Stimulated activated CD4-positive, alpha-beta T cell treated with anti-CD3 and anti-CD28 coated beads, Interleukin-1b, Interleukin-23, amount 100 ng/mL, for 4 hours (primary cell): ENCODE measurements at regions not wholly inside any gene's neighbourhood (a gene's known extent, or its start where the extent isn't known, plus 50 kb on each side); places are given as distances from the start of the nearest gene placed in this dataset.
A peak's percentile ranks its signal among the peaks of the same experiment; 100 is the strongest.

Source experiments
- DNase-seq, 2 donors: peaks; one replicate each; pipeline ENCODE4 v3.0.0-alpha.2; 2020; ENCODE audit warnings: low read depth in 2 of 2

DNA sequence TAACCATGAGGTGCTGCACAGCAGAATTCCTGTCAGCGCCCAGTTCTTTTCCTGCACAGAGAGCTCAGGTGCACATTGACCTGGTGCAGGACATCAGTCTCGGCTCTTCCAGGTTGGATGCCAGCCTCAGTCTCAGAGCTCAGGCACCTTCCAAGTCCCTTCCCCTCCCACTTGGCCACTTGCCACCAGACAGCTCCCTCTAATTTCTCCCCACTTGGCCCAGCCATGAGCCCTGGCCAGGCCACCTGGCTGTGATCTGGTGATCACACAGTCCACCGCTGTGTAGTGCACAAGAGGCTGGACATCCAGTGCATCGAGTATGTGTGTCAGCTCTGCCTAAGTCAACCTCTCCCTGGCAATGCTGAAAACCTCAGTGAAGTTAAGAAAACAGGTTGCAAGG is 336.6 kb upstream of the MYT1L start:
- DNase-seq: no peak

DNA sequence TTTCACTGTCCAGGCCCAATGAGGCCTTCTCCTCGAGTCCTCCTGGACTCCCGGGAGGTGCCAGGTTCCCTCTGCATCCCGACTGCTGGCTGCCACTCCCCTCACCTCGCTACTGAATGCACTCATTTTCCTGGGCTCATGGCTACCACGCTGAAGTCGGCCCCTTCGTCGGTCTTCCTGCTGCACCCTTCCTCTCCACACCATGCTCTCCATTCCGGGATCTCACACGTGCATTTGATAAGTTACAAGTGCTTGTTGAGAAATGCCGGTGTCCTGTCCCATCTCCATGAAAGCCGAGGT is 334.7 kb upstream of the MYT1L start:
- no peak for DNase-seq

- no peak for DNase-seq
Measured at GRCh38 chr2:2664989-2665833, 334.1 kb upstream of the MYT1L start.

- no peak for DNase-seq
Measured at GRCh38 chr2:2663401-2664036, 332.4 kb upstream of the MYT1L start.

DNA sequence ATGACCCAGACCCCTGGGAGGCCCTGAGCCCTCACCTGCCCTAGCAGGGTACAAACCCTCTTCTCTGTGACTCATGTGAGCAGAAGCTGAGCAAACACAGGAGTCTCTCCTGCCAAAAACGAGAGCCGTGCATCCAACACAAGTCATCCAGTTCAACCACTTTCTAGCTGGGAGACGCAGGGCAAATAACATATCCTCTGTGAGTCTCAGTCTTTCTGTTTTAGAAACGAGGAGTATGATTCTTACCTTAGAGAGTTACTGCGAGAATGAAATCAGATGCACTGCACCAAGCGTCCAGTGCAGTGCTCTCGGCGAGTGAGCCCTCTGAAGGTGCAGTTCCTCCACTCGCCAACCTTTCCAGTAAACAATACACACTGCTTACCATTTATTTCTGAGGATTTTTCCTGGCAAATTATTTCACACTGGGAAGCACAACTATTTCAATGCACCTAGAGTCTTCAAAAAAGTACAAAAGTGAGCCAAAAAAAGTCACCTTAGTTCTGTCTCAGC is 331.8 kb upstream of the MYT1L start:
- DNase-seq: no peak

DNA sequence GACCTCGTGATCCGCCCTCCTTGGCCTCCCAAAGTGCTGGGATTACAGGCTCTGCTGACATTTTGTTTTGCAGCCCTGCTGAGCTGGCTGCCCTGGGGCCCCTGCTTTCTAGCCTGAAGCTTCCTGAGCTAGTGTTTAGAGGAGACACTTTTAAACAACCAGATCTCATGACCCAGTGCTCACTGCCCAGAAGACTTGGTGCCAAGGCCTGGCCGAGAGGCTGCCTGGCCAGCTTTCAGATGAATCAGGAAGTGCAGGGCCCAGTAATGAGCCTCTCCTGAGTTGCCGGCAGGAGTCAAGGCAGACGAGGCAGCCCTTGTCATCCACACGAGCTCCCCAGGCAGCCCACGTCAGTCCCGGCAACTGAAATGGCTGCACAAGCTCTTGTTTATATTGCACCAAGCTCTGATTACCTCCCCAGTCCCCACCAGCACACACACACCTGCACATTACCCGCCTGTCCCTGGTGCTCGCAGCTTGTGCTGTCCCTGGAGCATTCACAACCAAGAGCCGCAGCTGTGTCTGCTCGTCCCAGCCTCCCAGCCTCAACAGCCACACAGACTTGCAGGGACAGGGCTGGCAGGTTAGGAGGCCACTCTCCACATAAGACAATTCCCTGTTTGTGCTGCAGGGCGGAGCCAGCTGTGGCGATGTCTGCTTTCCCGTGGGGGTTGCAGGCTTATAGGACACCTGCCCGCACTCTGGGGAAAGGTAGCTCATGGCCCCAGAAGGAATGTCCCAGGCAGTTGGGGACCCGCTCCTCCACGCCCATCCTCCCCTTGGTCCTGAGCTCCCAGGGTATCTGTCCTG is 331.2 kb upstream of the MYT1L start:
- no peak for DNase-seq

- DNase-seq: no peak
Measured at GRCh38 chr2:2660789-2661355, 329.8 kb upstream of the MYT1L start.

DNA sequence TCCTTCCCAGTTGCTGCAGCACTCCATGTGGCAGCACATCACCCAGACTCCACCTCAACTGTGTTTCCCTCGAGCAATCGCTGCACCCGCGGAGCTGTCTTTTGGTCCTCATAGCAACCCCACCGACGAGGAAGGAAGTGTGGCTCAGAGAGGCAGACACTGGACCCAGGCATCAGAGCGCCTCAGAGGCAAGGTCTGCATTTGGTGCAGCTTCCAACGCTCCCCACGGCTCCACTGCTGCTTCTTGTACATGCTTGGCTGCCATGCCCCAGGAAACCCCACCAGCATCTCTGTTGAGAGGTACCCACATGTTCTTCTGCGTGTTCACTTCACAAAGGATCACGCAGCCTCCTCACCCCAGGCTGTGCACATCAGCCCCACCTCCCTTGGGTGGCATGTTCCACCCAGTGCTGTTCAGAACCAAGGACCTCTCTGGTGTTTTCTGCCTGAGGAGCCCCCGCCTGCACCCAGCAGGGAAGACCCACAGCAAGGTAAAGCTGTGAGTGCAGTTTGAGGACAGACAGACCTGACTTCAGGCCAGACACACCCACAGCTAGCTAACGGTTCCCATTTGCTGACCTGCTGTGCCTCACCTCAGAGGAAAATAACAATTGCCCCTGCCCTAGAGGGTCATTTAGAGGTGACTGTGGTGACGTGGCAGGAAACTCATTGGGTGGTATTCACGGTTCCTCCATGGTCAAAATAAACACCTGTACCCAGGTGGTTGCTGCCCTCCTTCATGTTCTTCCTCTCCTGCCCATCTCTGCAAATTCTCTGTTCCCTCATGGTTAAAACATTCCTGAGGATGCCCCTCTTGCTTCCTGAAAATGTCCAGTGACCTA is 326.3 kb upstream of the MYT1L start:
- no peak for DNase-seq

GRCh38 chr2:2656115-2657011 is 325.3 kb upstream of the MYT1L start:
- DNase-seq: no peak

DNA sequence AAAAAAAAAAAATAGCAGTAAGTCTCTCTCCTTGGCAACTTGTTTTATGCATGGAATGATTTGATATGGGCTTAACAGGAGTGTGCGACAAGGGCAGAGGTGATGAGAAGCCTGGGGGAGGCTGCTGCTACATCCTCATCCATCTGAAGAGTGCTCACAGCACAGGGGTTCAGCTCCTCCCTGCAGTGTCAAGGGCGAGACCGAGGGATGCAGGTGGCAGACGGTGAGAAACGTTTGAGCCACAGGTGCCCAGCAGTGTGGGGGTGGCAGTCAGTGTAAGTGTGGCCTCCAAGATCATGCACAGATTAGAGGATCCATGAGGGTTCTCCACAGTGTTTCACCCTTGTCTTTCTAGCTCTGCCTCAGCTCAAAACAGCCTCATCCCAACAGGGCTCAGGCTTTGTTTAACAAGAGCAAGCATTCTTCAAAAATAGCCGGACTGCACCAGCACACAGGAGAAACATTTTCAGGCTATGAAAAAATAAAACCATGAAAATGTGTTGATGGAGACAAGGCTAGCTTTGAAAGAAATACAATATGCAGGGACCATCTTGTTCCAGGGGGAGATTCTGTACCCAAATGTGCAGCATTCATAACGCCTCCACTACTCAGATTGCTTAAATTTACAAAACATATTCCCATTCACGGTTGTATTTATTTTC is 324.5 kb upstream of the MYT1L start:
- no peak for DNase-seq

- no peak for DNase-seq
Measured at GRCh38 chr2:2653231-2653630, 322.2 kb upstream of the MYT1L start.

- no peak for DNase-seq
Measured at GRCh38 chr2:2650608-2651375, 319.7 kb upstream of the MYT1L start.

GRCh38 chr2:2649109-2650072 is 318.3 kb upstream of the MYT1L start:
- no peak for DNase-seq

- DNase-seq: no peak
Measured at GRCh38 chr2:2648094-2648493, 317.0 kb upstream of the MYT1L start.

- no peak for DNase-seq
Measured at GRCh38 chr2:2647141-2647541, 316.1 kb upstream of the MYT1L start.

DNA sequence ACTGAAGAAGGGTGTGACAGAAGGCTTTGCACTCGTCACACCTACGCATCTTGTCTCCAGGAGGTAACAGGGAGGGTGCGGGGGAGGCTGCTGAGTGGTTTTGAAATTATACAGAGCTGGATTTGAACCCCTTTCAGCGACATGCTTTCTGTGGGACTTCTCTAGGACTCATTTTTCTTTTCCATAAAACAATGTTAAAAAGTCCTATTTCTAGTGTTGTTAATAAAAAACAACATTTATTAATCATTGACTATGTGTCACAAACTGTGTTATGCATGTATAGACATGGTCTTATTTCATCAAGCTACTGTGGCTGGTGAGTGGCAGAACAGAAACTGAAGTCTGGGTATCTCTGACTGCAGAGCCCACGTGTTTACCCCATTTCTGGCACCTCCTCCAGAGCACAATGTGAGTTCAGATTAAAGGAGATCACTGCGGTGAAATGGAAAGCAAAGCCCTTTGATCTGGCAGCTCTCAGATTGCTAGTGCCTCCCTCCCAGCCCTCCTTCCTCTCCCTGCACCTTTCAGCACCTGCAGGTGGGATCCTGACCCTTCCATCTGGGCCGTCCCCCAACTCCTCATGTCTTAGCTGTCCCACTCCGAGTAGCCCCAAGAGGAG is 315.5 kb upstream of the MYT1L start:
- peak; percentile 25 to 27 for DNase-seq

DNA sequence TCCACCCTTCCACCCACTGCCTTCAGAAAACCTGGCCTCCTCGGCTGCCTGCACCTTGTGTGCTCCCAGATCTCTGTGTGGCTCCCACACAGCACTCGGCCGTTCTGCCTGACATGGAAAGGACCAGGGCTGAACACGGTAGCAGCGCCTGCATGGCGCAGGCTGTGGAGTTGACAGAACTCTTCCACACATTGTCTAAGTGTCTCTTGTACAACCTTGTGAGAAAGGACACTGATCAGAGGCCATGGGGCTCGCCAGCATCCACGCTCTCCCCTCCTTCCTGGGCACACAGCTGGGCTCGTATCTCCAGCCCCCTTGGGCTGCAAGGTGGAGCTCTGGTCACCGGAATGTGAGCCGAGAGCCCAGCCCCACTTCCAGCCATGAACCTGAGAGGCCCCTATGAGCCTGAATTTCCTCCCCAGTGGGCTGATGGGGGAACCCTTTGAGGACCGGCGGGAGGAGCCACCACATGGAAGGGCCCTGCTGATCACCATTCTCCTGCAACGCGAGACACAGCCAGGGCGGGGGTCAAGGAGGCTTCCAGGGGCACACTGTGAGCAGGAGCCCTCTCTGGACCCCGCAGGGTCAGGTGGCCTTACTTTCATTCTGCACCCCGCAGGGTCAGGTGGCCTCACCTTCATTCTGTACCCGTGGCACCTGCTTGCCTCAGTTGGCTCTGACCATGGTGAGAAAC is 314.2 kb upstream of the MYT1L start:
- no peak for DNase-seq
